ENCODE measurements at regions not wholly inside any gene's neighbourhood (a gene's known extent, or its start where the extent isn't known, plus 50 kb on each side); places are given as distances from the start of the nearest gene placed in this dataset.

GRCh38 chr3:187946981-187947380 lies 201.7 kb upstream of the BCL6 start:
- no peak for TF ChIP-seq TAF1 (IDR thresholded peaks at IDR 0.05; ENCODE audit: borderline replicate concordance, insufficient read depth, low read length)
- TF ChIP-seq FOXP2 (optimal IDR thresholded peaks at IDR 0.05; ENCODE audit: borderline replicate concordance, extremely low read depth, extremely low read length, insufficient read depth) = no peak
- TF ChIP-seq SIN3A (IDR thresholded peaks at IDR 0.05; ENCODE audit: borderline replicate concordance, insufficient read depth, low read length) = no peak

- TF ChIP-seq REST (IDR thresholded peaks at IDR 0.05; ENCODE audit: insufficient read depth in 1 of 2, low read depth in 2 of 2, low read length in 2 of 2) (no peak), FOXP2 (optimal IDR thresholded peaks at IDR 0.05; ENCODE audit: borderline replicate concordance, extremely low read depth, extremely low read length, insufficient read depth) (no peak), TAF1 (IDR thresholded peaks at IDR 0.05; ENCODE audit: borderline replicate concordance, insufficient read depth, low read length) (no peak), SIN3A (IDR thresholded peaks at IDR 0.05; ENCODE audit: borderline replicate concordance, insufficient read depth, low read length) (no peak), POLR2AphosphoS5 (IDR thresholded peaks at IDR 0.05; ENCODE audit: low read depth, low read length) (no peak)
Measured at GRCh38 chr3:187947927-187948682, 202.8 kb upstream of the BCL6 start.

GRCh38 chr3:187949093-187949820 lies 204.0 kb upstream of the BCL6 start:
- TF ChIP-seq FOXP2 (optimal IDR thresholded peaks at IDR 0.05; ENCODE audit: borderline replicate concordance, extremely low read depth, extremely low read length, insufficient read depth) (no peak), SIN3A (IDR thresholded peaks at IDR 0.05; ENCODE audit: borderline replicate concordance, insufficient read depth, low read length) (no peak), TAF1 (IDR thresholded peaks at IDR 0.05; ENCODE audit: borderline replicate concordance, insufficient read depth, low read length) (no peak), REST (IDR thresholded peaks at IDR 0.05; ENCODE audit: insufficient read depth in 1 of 2, low read depth in 2 of 2, low read length in 2 of 2) (no peak)

- TF ChIP-seq SIN3A (IDR thresholded peaks at IDR 0.05; ENCODE audit: borderline replicate concordance, insufficient read depth, low read length) (no peak), POLR2AphosphoS5 (IDR thresholded peaks at IDR 0.05; ENCODE audit: low read depth, low read length) (no peak), TAF1 (IDR thresholded peaks at IDR 0.05; ENCODE audit: borderline replicate concordance, insufficient read depth, low read length) (no peak), FOXP2 (optimal IDR thresholded peaks at IDR 0.05; ENCODE audit: borderline replicate concordance, extremely low read depth, extremely low read length, insufficient read depth) (no peak), REST (IDR thresholded peaks at IDR 0.05; ENCODE audit: insufficient read depth in 1 of 2, low read depth in 2 of 2, low read length in 2 of 2) (no peak)
Measured at GRCh38 chr3:187950671-187951070, 203.3 kb upstream of the LPP start.

- no peak for TF ChIP-seq REST (IDR thresholded peaks at IDR 0.05; ENCODE audit: insufficient read depth in 1 of 2, low read depth in 2 of 2, low read length in 2 of 2)
- TF ChIP-seq FOXP2 (optimal IDR thresholded peaks at IDR 0.05; ENCODE audit: borderline replicate concordance, extremely low read depth, extremely low read length, insufficient read depth) = no peak
- TF ChIP-seq SIN3A (IDR thresholded peaks at IDR 0.05; ENCODE audit: borderline replicate concordance, insufficient read depth, low read length) = no peak
- TF ChIP-seq TAF1 (IDR thresholded peaks at IDR 0.05; ENCODE audit: borderline replicate concordance, insufficient read depth, low read length) = no peak
- TF ChIP-seq POLR2AphosphoS5 (IDR thresholded peaks at IDR 0.05; ENCODE audit: low read depth, low read length) = no peak
Measured at GRCh38 chr3:187951452-187952190, 202.3 kb upstream of the LPP start.

Measured in PFSK-1 (cell line).